Smooth muscle cell (in vitro differentiated cells): ENCODE measurements at regions not wholly inside any gene's neighbourhood (a gene's known extent, or its start where the extent isn't known, plus 50 kb on each side); places are given as distances from the start of the nearest gene placed in this dataset.

ENCODE experiments used
- DNase-seq: peaks from one replicate; lab custom pipeline; 2025; ENCODE audit not compliant: unreplicated experiment; lab: John Stamatoyannopoulos, UW
- H2AFZ ChIP-seq: fragments of 200-600 bp; sonication (generic); 2 replicates; pipeline ENCODE4 v1.6.0; 2016; ENCODE audit warnings: antibody characterized with exemption, low read depth, mild to moderate bottlenecking
- H3F3A ChIP-seq: fragments of 200-600 bp; sonication (generic); 2 replicates; pipeline ENCODE4 v1.6.0; 2017; ENCODE audit warnings: antibody characterized with exemption, low read depth
- H3K27ac ChIP-seq: fragments of 200-600 bp; sonication (generic); 2 replicates; pipeline ENCODE4 v1.5.1; 2016; ENCODE audit warnings: low read depth, mild to moderate bottlenecking
- H3K27me3 ChIP-seq: fragments of 200-600 bp; sonication (generic); 2 replicates; pipeline ENCODE4 v1.6.1; 2016; ENCODE audit warnings: low read depth, mild to moderate bottlenecking
- H3K36me3 ChIP-seq: fragments of 200-600 bp; sonication (generic); 2 replicates; pipeline ENCODE4 v1.5.1; 2016; ENCODE audit warnings: low read depth
- H3K4me1 ChIP-seq: fragments of 200-600 bp; sonication (generic); 2 replicates; pipeline ENCODE4 v1.5.1; 2016; ENCODE audit warnings: low read depth
- H3K4me2 ChIP-seq: fragments of 200-600 bp; sonication (generic); 2 replicates; pipeline ENCODE4 v1.6.0; 2016; ENCODE audit warnings: mild to moderate bottlenecking
- H3K4me3 ChIP-seq: fragments of 200-600 bp; sonication (generic); 2 replicates; pipeline ENCODE4 v1.5.1; 2016; ENCODE audit warnings: mild to moderate bottlenecking
- H3K79me2 ChIP-seq: fragments of 200-600 bp; sonication (generic); 2 replicates; pipeline ENCODE4 v1.6.0; 2016; ENCODE audit warnings: low read depth, mild to moderate bottlenecking
- H3K9ac ChIP-seq: fragments of 200-600 bp; sonication (generic); 2 replicates; pipeline ENCODE4 v1.6.0; 2016; ENCODE audit warnings: low read depth
- H3K9me3 ChIP-seq: fragments of 200-600 bp; sonication (generic); replicated peaks from 2 replicates; pipeline ENCODE4 v1.5.1; 2016; ENCODE audit warnings: low read depth
- H4K20me1 ChIP-seq: fragments of 200-600 bp; sonication (generic); 2 replicates; pipeline ENCODE4 v1.6.0; 2016; ENCODE audit warnings: low read depth
- CTCF ChIP-seq: fragments of 200-600 bp; sonication (generic); IDR thresholded peaks from 2 replicates; pipeline ENCODE4 v1.5.1; 2017; ENCODE audit warnings: borderline replicate concordance, mild to moderate bottlenecking, antibody characterized with exemption; ENCODE audit not compliant: insufficient read depth, poor library complexity, severe bottlenecking
- WGBS: methylation state at CpG from one replicate; pipeline ENCODE4 v1.1.7; 2016; ENCODE audit warnings: low lambda C conversion rate; 5-methylcytosine and 5-hydroxymethylcytosine counted together

GRCh38 chr5:130874861-130875417, 290.1 kb downstream of the HINT1 start:
- Histone ChIP-seq H3F3A (no peaks in the 10 kb centered on the region), H3K27me3 (no peaks in the 10 kb centered on the region), H3K4me3 (no peak overlapping the region), H3K27ac (no peak overlapping the region), H3K9ac (no peak overlapping the region), H4K20me1 (no peaks in the 10 kb centered on the region), H3K4me2 (no peak overlapping the region), H2AFZ (no peak overlapping the region), H3K9me3 (no peaks in the 10 kb centered on the region), H3K79me2 (no peaks in the 10 kb centered on the region), H3K4me1 (no peaks in the 10 kb centered on the region), H3K36me3 (no peaks in the 10 kb centered on the region)
- WGBS = 80% methylated on average over 1 of the region's 1 CpG
- TF ChIP-seq CTCF = no peak
- no peak for DNase-seq

- peak; percentile 57 for TF ChIP-seq CTCF
- Histone ChIP-seq H3K4me3 (no peak overlapping the region), H3K27me3 (no peaks in the 10 kb centered on the region), H3F3A (no peaks in the 10 kb centered on the region), H4K20me1 (no peaks in the 10 kb centered on the region), H3K4me1 (peaks cover 4% of the 10 kb centered on the region), H3K9ac (no peak overlapping the region), H3K4me2 (no peak overlapping the region), H3K27ac (no peak overlapping the region), H3K79me2 (no peaks in the 10 kb centered on the region), H3K36me3 (no peaks in the 10 kb centered on the region), H3K9me3 (no peaks in the 10 kb centered on the region), H2AFZ (peak overlapping the region; percentile 32)
- WGBS = 48% methylated on average over 7 of the region's 7 CpGs
- no peak for DNase-seq
Measured at GRCh38 chr5:130871346-130872086, 293.5 kb downstream of the HINT1 start.

- Histone ChIP-seq H3K4me3 (no peak overlapping the region), H3K9me3 (no peaks in the 10 kb centered on the region), H3K79me2 (no peaks in the 10 kb centered on the region), H2AFZ (no peak overlapping the region), H3K36me3 (no peaks in the 10 kb centered on the region), H3K4me1 (peaks cover 4% of the 10 kb centered on the region), H4K20me1 (no peaks in the 10 kb centered on the region), H3K4me2 (no peak overlapping the region), H3K27me3 (no peaks in the 10 kb centered on the region), H3F3A (no peaks in the 10 kb centered on the region), H3K9ac (no peak overlapping the region), H3K27ac (no peak overlapping the region)
- DNase-seq = no peak
- 95% methylated on average over 2 of the region's 2 CpGs for WGBS
- no peak for TF ChIP-seq CTCF
Measured at GRCh38 chr5:130870691-130871090, 294.4 kb downstream of the HINT1 start.
